ENCODE measurements at regions not wholly inside any gene's neighbourhood (a gene's known extent, or its start where the extent isn't known, plus 50 kb on each side); places are given as distances from the start of the nearest gene placed in this dataset.
"Not testable (repeated sequence)": the region's sequence is repeated elsewhere in the genome, so short reads cannot be mapped to it uniquely, and the experiment has no call there.

GRCh38 chr17:20651022-20651421 lies 71.5 kb downstream of the CDRT15L2 start:
- H3K9me3 ChIP-seq (replicated peaks; ENCODE audit: control insufficient read depth, insufficient read depth, low read length); DNase-seq (ENCODE audit: low read depth, low spot score); POLR2A ChIA-PET; in situ Hi-C loops (cut with MboI); BruUV-seq (replicated peaks); H3K27ac ChIP-seq (ENCODE audit: control insufficient read depth, insufficient read depth); RAD21 ChIA-PET (ENCODE audit: unreplicated experiment); intact Hi-C loops (cut with micrococcal nuclease; ENCODE audit: unreplicated experiment); H3K27me3 ChIP-seq (replicated peaks in 1 of 2; ENCODE audit: control insufficient read depth in 2 of 2, insufficient read depth in 2 of 2, low read length in 1 of 2); H3K9ac ChIP-seq (ENCODE audit: control insufficient read depth, insufficient read depth, low read length); H3K4me2 ChIP-seq (ENCODE audit: control insufficient read depth, insufficient read depth); FAIRE-seq; H3K4me1 ChIP-seq (ENCODE audit: control insufficient read depth, insufficient read depth, low read length); H4K20me1 ChIP-seq (ENCODE audit: control insufficient read depth, insufficient read depth); H3K4me3 ChIP-seq; H3K36me3 ChIP-seq (ENCODE audit: control insufficient read depth in 2 of 2, insufficient read depth in 2 of 2, low read length in 1 of 2); H2AFZ ChIP-seq (ENCODE audit: control insufficient read depth, low read depth, low read length); SMC1A ChIA-PET (ENCODE audit: uncharacterized antibody, unreplicated experiment); H3K79me2 ChIP-seq (ENCODE audit: control insufficient read depth, insufficient read depth, low read length); CTCF ChIA-PET: not testable (repeated sequence)
- peak; percentile 23 for ATAC-seq
- TF ChIP-seq RUNX3 (IDR thresholded peaks at IDR 0.05; ENCODE audit: low read length): peak; percentile 11; the same call in 1 of the 2 replicates
- WGBS (ENCODE audit: insufficient coverage, insufficient replicate concordance, low lambda C conversion rate, missing lambda C conversion rate): 61% methylated on average over 8 of the region's 8 CpGs

- DNase-seq (ENCODE audit: low read depth, low spot score); FAIRE-seq; RAD21 ChIA-PET (ENCODE audit: unreplicated experiment); POLR2A ChIA-PET; H3K27ac ChIP-seq (ENCODE audit: control insufficient read depth, insufficient read depth); H3K79me2 ChIP-seq (ENCODE audit: control insufficient read depth, insufficient read depth, low read length); H3K9ac ChIP-seq (ENCODE audit: control insufficient read depth, insufficient read depth, low read length); H3K36me3 ChIP-seq (ENCODE audit: control insufficient read depth in 2 of 2, insufficient read depth in 2 of 2, low read length in 1 of 2); H3K4me1 ChIP-seq (ENCODE audit: control insufficient read depth, insufficient read depth, low read length); H3K9me3 ChIP-seq (replicated peaks; ENCODE audit: control insufficient read depth, insufficient read depth, low read length); H3K4me3 ChIP-seq; H2AFZ ChIP-seq (ENCODE audit: control insufficient read depth, low read depth, low read length); H3K4me2 ChIP-seq (ENCODE audit: control insufficient read depth, insufficient read depth); H4K20me1 ChIP-seq (ENCODE audit: control insufficient read depth, insufficient read depth); intact Hi-C loops (cut with micrococcal nuclease; ENCODE audit: unreplicated experiment); in situ Hi-C loops (cut with MboI); CTCF ChIA-PET; BruUV-seq (replicated peaks); H3K27me3 ChIP-seq (replicated peaks in 1 of 2; ENCODE audit: control insufficient read depth in 2 of 2, insufficient read depth in 2 of 2, low read length in 1 of 2); SMC1A ChIA-PET (ENCODE audit: uncharacterized antibody, unreplicated experiment): not testable (repeated sequence)
- 58% methylated on average over 2 of the region's 2 CpGs for WGBS (ENCODE audit: insufficient coverage, insufficient replicate concordance, low lambda C conversion rate, missing lambda C conversion rate)
- ATAC-seq: peak; percentile 10; the same call in 2 of the 3 replicates
These were observed 72.2 kb downstream of the CDRT15L2 start for GRCh38 chr17:20651736-20652135.

- FAIRE-seq; H3K27ac ChIP-seq (ENCODE audit: control insufficient read depth, insufficient read depth); DNase-seq (ENCODE audit: low read depth, low spot score); H3K27me3 ChIP-seq (replicated peaks in 1 of 2; ENCODE audit: control insufficient read depth in 2 of 2, insufficient read depth in 2 of 2, low read length in 1 of 2); ATAC-seq; POLR2A ChIA-PET; RAD21 ChIA-PET (ENCODE audit: unreplicated experiment); intact Hi-C loops (cut with micrococcal nuclease; ENCODE audit: unreplicated experiment); CTCF ChIA-PET; H3K9ac ChIP-seq (ENCODE audit: control insufficient read depth, insufficient read depth, low read length); H4K20me1 ChIP-seq (ENCODE audit: control insufficient read depth, insufficient read depth); H3K4me2 ChIP-seq (ENCODE audit: control insufficient read depth, insufficient read depth); H3K79me2 ChIP-seq (ENCODE audit: control insufficient read depth, insufficient read depth, low read length); H3K36me3 ChIP-seq (ENCODE audit: control insufficient read depth in 2 of 2, insufficient read depth in 2 of 2, low read length in 1 of 2); H3K9me3 ChIP-seq (replicated peaks; ENCODE audit: control insufficient read depth, insufficient read depth, low read length); H3K4me1 ChIP-seq (ENCODE audit: control insufficient read depth, insufficient read depth, low read length); in situ Hi-C loops (cut with MboI); SMC1A ChIA-PET (ENCODE audit: uncharacterized antibody, unreplicated experiment); BruUV-seq (replicated peaks); H3K4me3 ChIP-seq; H2AFZ ChIP-seq (ENCODE audit: control insufficient read depth, low read depth, low read length): not testable (repeated sequence)
- WGBS (ENCODE audit: insufficient coverage, insufficient replicate concordance, low lambda C conversion rate, missing lambda C conversion rate): 0% methylated on average over 2 of the region's 5 CpGs
These were observed 73.9 kb downstream of the CDRT15L2 start for GRCh38 chr17:20653391-20653790.

GRCh38 chr17:20654114-20654513 lies 74.6 kb downstream of the CDRT15L2 start:
- H3K9me3 ChIP-seq (replicated peaks; ENCODE audit: control insufficient read depth, insufficient read depth, low read length); intact Hi-C loops (cut with micrococcal nuclease; ENCODE audit: unreplicated experiment); H4K20me1 ChIP-seq (ENCODE audit: control insufficient read depth, insufficient read depth); FAIRE-seq; RAD21 ChIA-PET (ENCODE audit: unreplicated experiment); H3K27me3 ChIP-seq (replicated peaks in 1 of 2; ENCODE audit: control insufficient read depth in 2 of 2, insufficient read depth in 2 of 2, low read length in 1 of 2); H3K79me2 ChIP-seq (ENCODE audit: control insufficient read depth, insufficient read depth, low read length); H3K27ac ChIP-seq (ENCODE audit: control insufficient read depth, insufficient read depth); H3K4me2 ChIP-seq (ENCODE audit: control insufficient read depth, insufficient read depth); SMC1A ChIA-PET (ENCODE audit: uncharacterized antibody, unreplicated experiment); ATAC-seq; H3K9ac ChIP-seq (ENCODE audit: control insufficient read depth, insufficient read depth, low read length); CTCF ChIA-PET; H3K4me1 ChIP-seq (ENCODE audit: control insufficient read depth, insufficient read depth, low read length); BruUV-seq (replicated peaks); POLR2A ChIA-PET; H3K36me3 ChIP-seq (ENCODE audit: control insufficient read depth in 2 of 2, insufficient read depth in 2 of 2, low read length in 1 of 2); DNase-seq (ENCODE audit: low read depth, low spot score); H3K4me3 ChIP-seq; in situ Hi-C loops (cut with MboI); H2AFZ ChIP-seq (ENCODE audit: control insufficient read depth, low read depth, low read length): not testable (repeated sequence)
- WGBS (ENCODE audit: insufficient coverage, insufficient replicate concordance, low lambda C conversion rate, missing lambda C conversion rate): 14% methylated on average over 3 of the region's 4 CpGs

Measured in GM12878 (cell line).